HT1080 (cell line): ENCODE measurements at regions not wholly inside any gene's neighbourhood (a gene's known extent, or its start where the extent isn't known, plus 50 kb on each side); places are given as distances from the start of the nearest gene placed in this dataset.

Source experiments
- DNase-seq: peaks from one replicate; pipeline ENCODE4 v3.0.0-alpha.2; 2015; ENCODE audit warnings: low read depth

GRCh38 chr7:24475166-24475961 is 97.9 kb upstream of the PALS2 start:
- DNase-seq: no peak

DNA sequence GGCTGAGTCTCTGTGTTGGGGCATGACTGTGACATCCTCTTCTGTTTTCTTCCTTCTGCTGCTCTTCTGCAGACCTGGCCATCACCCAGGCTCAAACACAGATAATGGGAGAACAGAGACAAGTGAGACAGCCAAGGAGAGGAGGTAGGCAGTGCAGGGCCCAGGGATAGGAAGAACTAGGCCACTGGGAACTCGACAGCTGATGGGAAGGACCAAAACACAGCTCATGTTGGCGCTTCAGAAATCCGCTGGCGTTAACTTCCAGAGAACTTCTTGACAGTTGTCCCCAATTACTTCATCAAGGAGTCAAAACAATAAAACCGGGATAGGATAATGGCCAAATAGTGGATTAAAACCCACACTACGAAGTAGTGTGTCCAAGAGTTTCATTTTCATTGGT is 97.0 kb upstream of the PALS2 start:
- DNase-seq: no peak

GRCh38 chr7:24477398-24478136 is 95.7 kb upstream of the PALS2 start:
- DNase-seq: peak; percentile 88

GRCh38 chr7:24478137-24478655 is 95.1 kb upstream of the PALS2 start:
- DNase-seq: no peak

- no peak for DNase-seq
Observed at GRCh38 chr7:24480501-24480900, 92.8 kb upstream of the PALS2 start.

- DNase-seq: no peak
Observed at GRCh38 chr7:24483804-24484203, 89.4 kb upstream of the PALS2 start.

GRCh38 chr7:24492576-24492975 is 80.7 kb upstream of the PALS2 start:
- DNase-seq: no peak

GRCh38 chr7:24494832-24495231 is 78.4 kb upstream of the PALS2 start:
- peak; percentile 5 for DNase-seq

DNA sequence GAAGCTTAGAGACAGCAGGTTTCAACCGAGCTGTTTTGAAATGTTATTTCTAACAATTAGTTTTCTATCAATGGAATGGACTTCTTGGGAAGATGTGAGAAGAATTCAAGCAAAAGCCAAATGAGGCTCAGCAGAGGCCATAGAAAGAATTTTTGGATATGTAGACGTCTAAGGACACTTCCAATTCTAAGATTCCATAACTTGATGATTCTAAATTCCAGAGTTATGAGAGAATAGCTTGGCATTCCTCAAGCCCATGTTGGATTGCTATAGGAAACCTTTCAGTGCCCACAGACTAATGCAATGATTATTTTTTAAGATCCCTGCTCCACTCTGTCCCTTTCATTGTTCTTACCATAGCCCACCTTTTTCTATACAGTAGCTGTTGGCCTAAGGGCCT is 77.2 kb upstream of the PALS2 start:
- no peak for DNase-seq

GRCh38 chr7:24498439-24498838 is 74.8 kb upstream of the PALS2 start:
- no peak for DNase-seq

DNA sequence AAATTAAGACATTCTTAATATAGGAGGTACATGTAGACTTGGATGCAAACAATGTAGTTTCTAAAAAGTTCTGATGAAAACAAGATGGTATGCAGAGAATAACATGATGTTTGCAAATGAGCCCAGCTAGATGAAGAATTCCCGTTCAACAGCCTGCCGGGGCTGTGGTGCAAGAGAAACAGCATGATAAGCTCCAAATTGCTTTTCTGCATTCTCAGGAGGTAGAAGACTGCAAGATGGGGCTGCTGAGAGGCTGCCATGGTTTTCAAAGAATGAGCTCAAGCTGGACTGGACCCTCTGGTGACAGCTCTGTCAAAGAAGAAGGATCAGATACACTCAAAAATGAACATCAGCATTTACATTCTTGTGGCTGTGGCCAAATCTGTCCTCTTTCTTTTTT is 73.4 kb upstream of the PALS2 start:
- DNase-seq: no peak

GRCh38 chr7:24500599-24500998 is 72.7 kb upstream of the PALS2 start:
- DNase-seq: no peak

DNA sequence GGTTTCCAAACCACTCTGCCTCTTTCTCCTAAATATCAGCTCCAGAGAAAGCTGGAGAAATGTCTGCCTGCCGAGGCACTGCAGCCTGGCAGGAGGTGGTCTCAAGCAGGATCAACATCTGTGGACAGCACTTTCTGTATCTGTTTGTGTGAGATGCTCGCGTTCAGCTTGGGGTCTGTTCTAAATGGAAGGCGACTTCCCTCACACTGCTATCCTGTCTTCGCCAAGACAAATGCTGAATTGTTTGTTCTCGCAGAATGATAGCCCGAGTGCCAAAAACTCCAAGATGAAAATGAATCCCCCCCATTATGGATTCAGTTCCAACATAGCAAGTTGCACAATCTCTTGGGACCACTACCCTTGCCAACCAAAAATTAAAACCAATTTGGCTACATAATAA is 72.2 kb upstream of the PALS2 start:
- no peak for DNase-seq

DNA sequence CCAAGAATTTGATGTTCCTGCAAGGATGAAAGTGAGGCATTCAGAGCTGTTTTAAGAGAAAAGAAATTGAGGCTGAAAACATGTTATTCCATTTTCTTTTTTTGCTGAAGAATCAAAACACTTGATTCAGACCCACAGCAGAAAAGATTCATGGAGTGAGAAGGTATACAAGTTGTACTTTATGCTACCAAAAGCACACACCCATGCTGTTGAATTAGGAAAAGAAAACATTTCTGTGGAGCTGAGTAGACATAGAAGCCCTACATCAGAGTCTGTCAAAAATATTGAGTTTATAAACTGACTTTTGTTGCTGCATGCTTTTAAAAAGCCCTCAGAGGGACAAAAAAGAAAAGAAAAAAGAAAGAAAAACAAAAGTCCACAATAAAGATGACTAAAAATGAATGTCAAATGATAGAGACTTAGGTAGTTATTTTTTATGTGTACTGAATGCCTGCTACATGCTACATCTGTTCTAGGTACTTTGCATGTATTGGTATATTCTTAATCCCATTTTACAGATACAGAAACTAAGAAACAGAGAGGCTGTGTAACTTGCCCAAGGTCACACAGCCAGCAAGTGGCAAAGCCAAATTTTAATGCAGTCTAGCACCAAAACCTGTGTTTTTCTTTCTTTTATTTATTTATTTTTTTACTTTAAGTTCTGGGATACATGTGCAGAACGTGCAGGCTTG is 71.7 kb upstream of the PALS2 start:
- DNase-seq: no peak

DNA sequence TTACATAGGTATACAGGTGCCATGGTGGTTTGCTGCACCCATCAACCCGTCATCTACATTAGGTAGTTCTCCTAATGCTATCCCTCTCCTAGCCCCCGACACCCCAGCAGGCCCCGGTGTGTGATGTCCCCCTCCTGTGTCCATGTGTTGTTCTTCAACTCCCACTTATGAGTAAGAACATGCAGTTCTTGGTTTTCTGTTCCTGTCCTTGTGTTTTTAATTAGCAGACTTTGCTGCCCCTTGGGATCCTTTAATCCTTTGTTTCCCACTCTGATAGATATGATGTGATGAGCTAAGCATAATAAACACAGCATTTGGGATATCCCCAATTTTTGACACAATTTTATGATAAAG is 71.1 kb upstream of the PALS2 start:
- DNase-seq: no peak

GRCh38 chr7:24503506-24503905 is 69.7 kb upstream of the PALS2 start:
- DNase-seq: no peak

- DNase-seq: no peak
Observed at GRCh38 chr7:24504040-24504439, 69.2 kb upstream of the PALS2 start.

GRCh38 chr7:24504836-24505235 is 68.4 kb upstream of the PALS2 start:
- DNase-seq: no peak

GRCh38 chr7:24505968-24506367 is 67.3 kb upstream of the PALS2 start:
- DNase-seq: no peak

DNA sequence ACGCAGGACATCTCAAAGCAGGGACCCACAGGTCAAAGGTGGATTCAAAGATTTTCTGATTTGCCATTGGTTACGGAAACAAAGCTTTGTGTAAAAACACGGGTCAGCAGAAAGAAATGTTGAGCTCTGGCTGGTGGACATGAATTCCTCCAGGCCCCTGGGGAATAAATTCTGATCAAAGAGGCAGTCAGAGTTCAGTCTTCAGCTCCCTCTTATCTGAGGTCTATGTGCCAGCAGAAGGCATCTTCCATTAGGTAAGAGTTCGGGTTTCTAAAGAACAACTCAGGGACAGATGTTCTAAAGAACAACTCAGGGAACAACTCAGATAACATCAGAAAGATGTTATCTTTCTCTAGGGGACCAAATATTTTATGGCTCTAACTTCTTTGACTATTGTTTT is 64.9 kb upstream of the PALS2 start:
- DNase-seq: no peak

DNA sequence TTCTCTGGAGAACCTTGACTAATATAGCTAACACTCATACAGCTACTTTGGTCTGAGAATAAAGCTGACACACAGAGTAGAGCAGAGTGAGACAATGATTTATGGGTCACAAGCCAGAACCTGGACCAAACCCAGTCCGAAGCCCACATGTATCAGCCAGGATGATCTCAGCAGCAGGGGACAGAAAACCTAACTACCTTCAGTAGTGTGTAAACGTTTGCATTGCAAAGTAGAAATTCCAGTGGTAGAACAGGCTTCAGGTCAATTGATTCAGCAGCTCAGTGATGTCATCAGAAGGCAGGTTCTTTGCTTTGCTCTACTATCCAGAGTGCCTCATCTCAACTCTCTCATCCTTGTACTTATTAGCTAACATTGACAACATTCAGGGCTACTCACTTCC is 62.5 kb upstream of the PALS2 start:
- no peak for DNase-seq

DNA sequence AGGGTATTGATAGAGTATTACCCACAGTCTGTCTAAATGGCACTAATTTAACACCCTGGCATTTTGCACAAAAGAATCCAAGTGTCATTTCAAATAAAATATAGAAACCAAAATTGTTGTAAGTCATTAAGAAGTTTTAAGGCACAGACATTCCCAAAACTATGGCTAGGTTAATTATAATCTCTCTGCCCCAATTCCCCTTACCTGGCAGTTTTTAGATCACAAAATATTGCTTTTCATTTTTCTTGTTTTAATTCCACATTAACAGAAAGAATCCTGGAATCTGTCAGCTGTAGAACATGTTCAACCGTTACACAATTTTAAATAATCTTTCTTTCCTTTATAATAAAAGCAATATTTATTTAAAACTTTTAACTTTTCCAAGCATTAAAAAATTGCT is 56.1 kb upstream of the PALS2 start:
- DNase-seq: no peak
